ENCODE measurements at regions not wholly inside any gene's neighbourhood (a gene's known extent, or its start where the extent isn't known, plus 50 kb on each side); places are given as distances from the start of the nearest gene placed in this dataset.

DNA sequence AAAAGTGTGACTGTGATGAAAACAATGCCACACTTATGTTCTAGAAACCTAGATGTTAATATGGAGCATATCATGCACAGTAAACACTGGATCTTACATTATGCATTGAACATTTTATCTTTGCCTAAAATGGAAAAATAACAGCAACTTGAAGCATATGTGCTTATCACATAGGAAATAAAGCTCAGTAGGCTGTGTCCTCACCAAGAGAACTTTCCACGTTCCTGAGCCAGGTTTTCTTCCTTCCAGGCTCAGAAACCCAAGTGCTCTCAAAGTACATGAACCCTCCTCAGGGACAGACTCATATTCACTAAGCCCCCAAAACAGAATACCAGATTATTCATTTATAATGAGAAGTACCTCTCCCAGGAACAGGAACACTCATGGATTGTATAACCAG, 79.4 kb upstream of the PRKAR2B start:
- CTCF ChIA-PET, result no interaction called here
- H3K36me3 ChIP-seq (replicated peaks in 1 of 2; ENCODE audit: control extremely low read depth in 1 of 2, control insufficient read depth in 1 of 2, extremely low read depth in 1 of 2, insufficient read depth in 2 of 2, low read length in 1 of 2), result no peaks in the 10 kb centered on the region
- WGBS (ENCODE audit: insufficient coverage), result no CpG with 5 or more reads among the region's 1 CpG
- ATAC-seq (ENCODE audit: low read depth) (no peak), DNase-seq (no peak)
- peaks cover 0 to 6% of the 10 kb centered on the region in 2 donors for H3K4me1 ChIP-seq (ENCODE audit: control insufficient read depth in 2 of 2, insufficient read depth in 2 of 2, low read length in 2 of 2)
- Mint-ChIP-seq H3K27ac (no peak overlapping the region), H3K9me3 (ENCODE audit: insufficient read depth) (no peaks in the 10 kb centered on the region), H3K4me3 (no peak overlapping the region), H3K27me3 (peaks cover 8% of the 10 kb centered on the region), H3K4me1 (peaks cover 3% of the 10 kb centered on the region)
- H3K27me3 ChIP-seq (replicated peaks in 1 of 4; ENCODE audit: control extremely low read depth in 1 of 4, control insufficient read depth in 3 of 4, insufficient read depth in 4 of 4, low read length in 3 of 4), result peaks cover 0 to 6% (median 0%) of the 10 kb centered on the region in 4 experiments
- POLR2A ChIA-PET, result no interaction called here
- no peak overlapping the region for H3K27ac ChIP-seq (ENCODE audit: low read length in 2 of 2)
- TF ChIP-seq, protein P1, sequence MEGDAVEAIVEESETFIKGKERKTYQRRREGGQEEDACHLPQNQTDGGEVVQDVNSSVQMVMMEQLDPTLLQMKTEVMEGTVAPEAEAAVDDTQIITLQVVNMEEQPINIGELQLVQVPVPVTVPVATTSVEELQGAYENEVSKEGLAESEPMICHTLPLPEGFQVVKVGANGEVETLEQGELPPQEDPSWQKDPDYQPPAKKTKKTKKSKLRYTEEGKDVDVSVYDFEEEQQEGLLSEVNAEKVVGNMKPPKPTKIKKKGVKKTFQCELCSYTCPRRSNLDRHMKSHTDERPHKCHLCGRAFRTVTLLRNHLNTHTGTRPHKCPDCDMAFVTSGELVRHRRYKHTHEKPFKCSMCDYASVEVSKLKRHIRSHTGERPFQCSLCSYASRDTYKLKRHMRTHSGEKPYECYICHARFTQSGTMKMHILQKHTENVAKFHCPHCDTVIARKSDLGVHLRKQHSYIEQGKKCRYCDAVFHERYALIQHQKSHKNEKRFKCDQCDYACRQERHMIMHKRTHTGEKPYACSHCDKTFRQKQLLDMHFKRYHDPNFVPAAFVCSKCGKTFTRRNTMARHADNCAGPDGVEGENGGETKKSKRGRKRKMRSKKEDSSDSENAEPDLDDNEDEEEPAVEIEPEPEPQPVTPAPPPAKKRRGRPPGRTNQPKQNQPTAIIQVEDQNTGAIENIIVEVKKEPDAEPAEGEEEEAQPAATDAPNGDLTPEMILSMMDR (IDR thresholded peaks at IDR 0.05), result no peak
- no peak for TF ChIP-seq EZH2 (IDR thresholded peaks at IDR 0.05; ENCODE audit: borderline replicate concordance, insufficient read depth, low read depth, low read length, poor library complexity, severe bottlenecking)
- H3K79me2 ChIP-seq (ENCODE audit: control insufficient read depth, insufficient read depth, low read length), result no peaks in the 10 kb centered on the region
- H2AFZ ChIP-seq (ENCODE audit: insufficient read depth, low read depth, low read length, poor library complexity, severe bottlenecking), result no peak overlapping the region
- H3K4me2 ChIP-seq (replicated peaks; ENCODE audit: low read depth, low read length, poor library complexity, severe bottlenecking), result no peak overlapping the region
- intact Hi-C loops (cut with micrococcal nuclease), result no loop called here
- H3K9ac ChIP-seq (ENCODE audit: low read length), result no peak overlapping the region
- H3K4me3 ChIP-seq (ENCODE audit: control extremely low read depth in 1 of 5, extremely low read depth in 1 of 5, insufficient read depth in 1 of 5, low read depth in 2 of 5, low read length in 4 of 5), result no peak overlapping the region
- no peaks in the 10 kb centered on the region for H3K9me3 ChIP-seq (ENCODE audit: control extremely low read depth in 1 of 3, control insufficient read depth in 2 of 3, insufficient read depth in 1 of 3, low read length in 2 of 3)
- no peaks in the 10 kb centered on the region for H4K20me1 ChIP-seq (ENCODE audit: control insufficient read depth, insufficient read depth, low read length, poor library complexity, severe bottlenecking)

DNA sequence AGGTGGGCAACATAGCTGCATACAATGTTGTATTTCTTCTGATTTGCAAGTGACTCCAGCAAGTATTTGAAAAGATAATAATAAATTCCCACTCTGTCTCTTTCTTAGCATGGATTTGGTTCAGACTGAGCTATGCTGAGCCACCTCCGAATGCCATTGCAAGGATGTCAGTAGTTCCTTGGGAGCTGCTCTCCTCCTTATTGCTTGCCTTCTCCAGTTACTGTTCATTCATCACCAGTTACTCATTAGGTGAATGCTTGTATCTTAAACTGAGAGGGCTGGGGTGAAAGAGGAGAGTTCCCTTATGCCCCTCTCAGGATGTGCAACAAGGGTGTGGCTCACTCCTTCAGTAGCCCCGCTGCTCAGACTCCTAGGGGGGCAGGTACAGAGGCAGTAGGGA, 78.4 kb upstream of the PRKAR2B start:
- no peak for TF ChIP-seq EZH2 (IDR thresholded peaks at IDR 0.05; ENCODE audit: borderline replicate concordance, insufficient read depth, low read depth, low read length, poor library complexity, severe bottlenecking)
- TF ChIP-seq, protein P1 (IDR thresholded peaks at IDR 0.05), result no peak
- intact Hi-C loops (cut with micrococcal nuclease), result no loop called here
- WGBS (ENCODE audit: insufficient coverage), result 85% methylated on average over 1 of the region's 2 CpGs
- H3K36me3 ChIP-seq (replicated peaks in 1 of 2; ENCODE audit: control extremely low read depth in 1 of 2, control insufficient read depth in 1 of 2, extremely low read depth in 1 of 2, insufficient read depth in 2 of 2, low read length in 1 of 2), result no peaks in the 10 kb centered on the region
- peaks cover 0 to 6% (median 0%) of the 10 kb centered on the region in 4 experiments for H3K27me3 ChIP-seq (replicated peaks in 1 of 4; ENCODE audit: control extremely low read depth in 1 of 4, control insufficient read depth in 3 of 4, insufficient read depth in 4 of 4, low read length in 3 of 4)
- H3K27ac Mint-ChIP-seq, result no peak overlapping the region
- no peaks in the 10 kb centered on the region for H4K20me1 ChIP-seq (ENCODE audit: control insufficient read depth, insufficient read depth, low read length, poor library complexity, severe bottlenecking)
- peaks cover 8% of the 10 kb centered on the region for H3K27me3 Mint-ChIP-seq
- H3K9me3 Mint-ChIP-seq (ENCODE audit: insufficient read depth), result no peaks in the 10 kb centered on the region
- no peak overlapping the region for H3K4me2 ChIP-seq (replicated peaks; ENCODE audit: low read depth, low read length, poor library complexity, severe bottlenecking)
- POLR2A ChIA-PET, result no interaction called here
- H3K4me3 Mint-ChIP-seq, result no peak overlapping the region
- no peaks in the 10 kb centered on the region for H3K79me2 ChIP-seq (ENCODE audit: control insufficient read depth, insufficient read depth, low read length)
- no peak overlapping the region for H3K9ac ChIP-seq (ENCODE audit: low read length)
- H3K4me1 Mint-ChIP-seq, result peaks cover 3% of the 10 kb centered on the region
- no peak overlapping the region for H3K27ac ChIP-seq (ENCODE audit: low read length in 2 of 2)
- no peak for ATAC-seq (ENCODE audit: low read depth)
- H3K4me1 ChIP-seq (ENCODE audit: control insufficient read depth in 2 of 2, insufficient read depth in 2 of 2, low read length in 2 of 2), result peaks cover 0 to 6% of the 10 kb centered on the region in 2 donors
- CTCF ChIA-PET, result no interaction called here
- no peaks in the 10 kb centered on the region for H3K9me3 ChIP-seq (ENCODE audit: control extremely low read depth in 1 of 3, control insufficient read depth in 2 of 3, insufficient read depth in 1 of 3, low read length in 2 of 3)
- no peak overlapping the region for H2AFZ ChIP-seq (ENCODE audit: insufficient read depth, low read depth, low read length, poor library complexity, severe bottlenecking)
- H3K4me3 ChIP-seq (ENCODE audit: control extremely low read depth in 1 of 5, extremely low read depth in 1 of 5, insufficient read depth in 1 of 5, low read depth in 2 of 5, low read length in 4 of 5), result no peak overlapping the region
- DNase-seq, result no peak
